HG03280 (cell line): ENCODE measurements at regions not wholly inside any gene's neighbourhood (a gene's known extent, or its start where the extent isn't known, plus 50 kb on each side); places are given as distances from the start of the nearest gene placed in this dataset.

Experiments
- ATAC-seq: cut with Tn5 transposase; IDR thresholded peaks from one replicate; pipeline ENCODE4 v1.9.1; 2021; ENCODE audit warnings: mild to moderate bottlenecking, moderate library complexity; ENCODE audit not compliant: unreplicated experiment

DNA sequence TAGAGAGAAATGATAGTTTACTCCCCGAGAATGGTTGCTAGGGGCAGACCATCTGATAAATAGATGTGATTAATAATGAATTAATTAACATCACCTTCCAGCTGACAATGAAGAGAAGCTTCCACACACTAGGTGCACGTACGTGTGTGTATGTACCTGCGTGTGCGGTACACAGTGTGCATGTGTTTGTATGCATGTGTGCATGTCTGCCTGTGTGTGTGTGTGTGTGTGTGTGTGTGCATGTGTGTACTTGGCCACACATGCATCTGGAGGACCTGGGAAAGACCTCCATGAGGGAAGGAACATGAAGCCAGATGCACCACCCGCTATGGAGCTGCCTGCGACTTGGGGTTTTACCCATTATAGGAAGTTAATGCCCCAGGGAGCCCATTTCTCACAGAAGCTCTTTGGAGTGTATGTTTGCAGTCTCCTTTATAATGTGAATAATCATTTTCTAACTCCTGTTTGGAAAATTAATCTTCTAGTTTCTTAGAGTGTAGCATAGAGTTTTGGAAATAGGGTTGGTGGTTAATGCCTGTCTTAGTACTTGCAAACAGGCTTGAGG, 229.1 kb downstream of the ENGASE start:
- no peak for ATAC-seq

DNA sequence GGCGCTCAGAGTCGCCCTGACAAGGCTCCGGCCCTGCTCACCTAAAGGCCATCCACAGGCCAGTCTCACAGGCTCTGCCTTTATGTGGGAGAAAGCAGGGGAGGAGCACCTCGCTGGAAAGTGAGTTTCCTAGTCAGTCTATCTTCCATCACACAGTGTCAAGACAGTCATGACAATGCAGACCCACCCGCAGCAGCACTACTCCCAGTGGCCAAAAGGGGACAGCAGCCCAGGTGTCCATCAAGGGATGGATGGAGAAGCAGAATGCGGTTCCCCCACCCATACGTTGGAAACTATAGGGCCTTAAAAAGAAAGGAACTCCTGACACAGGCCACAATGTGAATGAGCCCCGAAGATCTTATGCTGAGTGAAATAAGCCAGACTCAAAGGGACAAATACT, 226.8 kb downstream of the ENGASE start:
- no peak for ATAC-seq

DNA sequence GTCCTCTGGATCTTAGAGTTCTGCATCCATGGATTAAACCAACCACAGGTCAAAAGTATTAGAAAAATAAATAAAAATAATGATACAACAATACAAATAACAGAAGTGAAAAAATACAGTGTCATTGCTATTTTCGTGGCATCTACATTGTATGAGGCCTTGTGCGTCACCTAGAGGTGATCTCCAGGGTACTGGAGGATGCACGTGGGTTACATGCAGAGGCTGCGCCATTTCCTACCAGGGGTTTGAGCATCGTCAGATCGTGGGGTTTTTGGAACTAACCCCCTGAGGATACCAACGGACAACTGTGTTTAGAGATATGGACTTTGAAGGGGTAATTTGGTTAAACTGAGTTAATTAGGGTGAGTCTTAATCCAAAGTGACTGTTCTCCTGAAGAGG, 224.7 kb downstream of the ENGASE start:
- ATAC-seq = no peak

DNA sequence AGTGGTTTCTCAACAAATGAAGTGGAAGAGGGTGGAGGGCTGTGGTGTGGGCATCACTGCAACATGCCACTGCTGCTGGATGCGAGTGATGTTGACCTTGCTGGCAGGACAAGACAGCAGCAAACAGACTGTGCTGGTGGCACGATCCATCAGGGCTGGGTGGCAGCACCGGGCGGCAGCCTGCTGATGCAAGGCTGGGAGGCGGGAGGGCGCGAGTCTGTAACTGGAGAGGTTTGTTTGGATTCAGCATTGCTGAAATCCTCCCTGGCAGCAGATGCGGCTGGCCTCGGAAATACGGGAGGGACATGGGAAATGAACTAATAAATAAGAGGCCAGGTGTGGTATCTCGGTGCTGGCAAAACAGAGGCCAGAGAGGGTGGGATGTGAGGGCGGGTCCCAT, 224.2 kb downstream of the ENGASE start:
- no peak for ATAC-seq

DNA sequence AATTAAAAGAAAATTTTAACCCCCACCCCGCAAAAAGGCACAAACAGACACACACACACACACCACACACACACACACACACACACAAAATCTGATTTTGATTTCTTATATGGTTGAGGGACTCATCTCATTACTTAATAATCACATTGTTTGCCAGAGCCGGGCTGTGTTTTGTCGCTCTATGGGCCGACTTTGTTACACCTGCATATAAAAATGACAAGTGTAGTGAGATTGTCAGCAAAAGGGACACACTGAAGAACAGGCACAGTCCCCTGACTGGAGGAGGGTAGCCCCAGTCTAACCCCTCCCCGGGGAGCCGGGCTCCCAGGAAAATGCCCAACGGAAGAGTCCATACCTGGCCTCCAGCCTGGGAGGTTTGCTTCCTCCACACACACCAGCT, 221.6 kb downstream of the ENGASE start:
- ATAC-seq = no peak

DNA sequence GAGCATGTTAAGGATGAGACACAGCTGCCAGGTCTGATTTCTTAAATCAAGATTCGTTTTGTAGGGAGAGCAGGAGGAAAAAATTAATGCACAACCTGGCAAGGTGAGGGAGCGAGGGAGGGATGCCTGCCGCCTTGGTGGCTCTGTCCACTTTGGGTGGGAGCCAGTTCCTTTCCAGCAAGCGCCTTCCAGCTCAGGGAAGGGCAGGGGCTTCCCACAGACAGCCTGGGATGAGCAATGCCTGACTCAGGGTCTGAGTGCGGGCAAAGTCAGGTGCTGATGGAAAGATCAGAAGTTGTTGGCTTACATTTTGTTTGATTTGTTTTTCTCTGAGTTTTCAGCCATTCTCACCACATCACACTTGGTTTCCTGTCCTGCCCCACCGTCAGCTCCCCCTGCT, 220.7 kb downstream of the ENGASE start:
- no peak for ATAC-seq

DNA sequence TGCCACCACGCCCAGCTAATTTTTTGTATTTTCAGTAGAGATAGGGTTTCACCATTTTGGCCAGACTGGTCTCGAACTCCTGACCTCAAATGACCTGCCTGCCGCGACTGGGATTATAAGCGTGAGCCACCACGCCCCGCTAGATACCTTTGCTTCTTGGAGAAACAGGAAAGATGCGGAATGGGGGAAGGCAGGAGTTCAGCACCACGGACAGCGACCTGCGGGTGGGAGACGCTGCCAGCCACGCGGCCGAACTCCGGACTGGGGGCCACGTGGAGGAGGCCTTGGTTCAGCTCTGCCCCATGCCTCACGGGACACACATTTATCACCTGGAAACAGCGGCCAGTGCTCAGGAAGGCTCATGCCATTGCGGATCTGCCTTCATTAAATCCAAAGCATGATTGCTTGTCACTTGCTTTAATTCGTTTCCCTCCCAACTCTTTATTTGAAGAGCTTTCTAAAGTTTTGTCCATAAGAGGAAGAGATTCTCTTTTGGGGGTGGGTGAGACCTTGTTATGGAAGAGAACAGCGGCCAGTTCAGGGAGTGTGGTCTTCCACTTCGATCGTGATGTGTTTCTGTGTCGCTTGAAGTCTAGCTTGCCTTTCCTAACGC, 219.9 kb downstream of the ENGASE start:
- no peak for ATAC-seq

DNA sequence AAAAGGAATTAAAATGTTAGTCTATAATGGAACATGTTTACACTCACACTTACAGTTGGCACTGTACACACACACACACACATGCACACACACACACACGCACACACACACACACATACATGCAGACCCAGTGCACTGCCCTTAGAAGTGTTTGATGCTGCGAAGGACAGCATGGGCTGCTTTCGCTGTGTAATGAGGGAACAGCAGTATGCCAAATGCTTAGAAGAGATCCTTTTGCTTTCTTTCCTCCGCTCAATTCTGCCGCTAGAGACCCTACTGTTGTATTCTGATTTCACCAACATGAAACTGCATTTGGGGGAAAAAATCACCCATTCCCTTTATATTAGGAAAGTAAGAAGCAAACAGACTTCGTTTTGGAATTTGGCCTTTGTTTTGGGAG, 217.9 kb downstream of the ENGASE start:
- no peak for ATAC-seq

DNA sequence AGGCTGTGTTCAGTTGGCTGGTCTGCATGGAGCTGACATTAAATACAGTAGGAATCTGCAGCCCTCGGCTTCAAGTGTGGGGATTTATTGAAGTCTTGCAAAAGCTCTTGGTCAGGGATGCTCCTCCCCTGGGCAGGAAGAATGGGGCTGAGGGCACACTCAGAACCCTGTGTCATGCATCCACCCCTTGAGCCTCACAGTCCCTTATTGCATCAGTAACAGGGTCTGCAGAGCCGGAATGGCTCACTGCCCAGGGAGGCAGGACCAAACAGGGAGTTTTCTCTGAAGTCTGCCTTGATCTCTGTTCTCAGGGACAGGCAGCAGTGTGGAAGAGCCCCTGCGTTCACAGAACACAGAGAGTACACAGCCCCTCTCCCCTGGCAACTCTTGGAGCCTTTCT, 216.8 kb downstream of the ENGASE start:
- ATAC-seq = no peak

DNA sequence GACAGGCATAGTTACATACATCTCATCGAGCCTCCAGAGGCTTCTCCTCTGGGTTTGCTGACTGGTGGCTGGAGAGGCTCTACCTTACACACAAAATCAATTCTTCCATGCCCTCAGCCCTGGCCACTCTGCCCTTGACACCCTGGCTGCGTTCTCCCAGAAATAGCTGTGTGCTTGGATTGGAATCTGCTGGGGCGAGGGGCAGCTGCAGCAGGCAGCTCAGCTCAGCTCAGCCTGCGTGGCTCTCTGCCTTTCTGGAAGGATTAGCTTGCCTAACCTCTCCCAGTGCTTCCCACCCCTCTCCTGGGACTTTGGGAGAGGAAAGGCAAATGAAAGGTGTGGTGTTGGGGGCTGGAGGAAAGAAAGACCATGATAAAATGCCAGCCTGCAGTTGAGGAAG, 216.1 kb downstream of the ENGASE start:
- no peak for ATAC-seq

DNA sequence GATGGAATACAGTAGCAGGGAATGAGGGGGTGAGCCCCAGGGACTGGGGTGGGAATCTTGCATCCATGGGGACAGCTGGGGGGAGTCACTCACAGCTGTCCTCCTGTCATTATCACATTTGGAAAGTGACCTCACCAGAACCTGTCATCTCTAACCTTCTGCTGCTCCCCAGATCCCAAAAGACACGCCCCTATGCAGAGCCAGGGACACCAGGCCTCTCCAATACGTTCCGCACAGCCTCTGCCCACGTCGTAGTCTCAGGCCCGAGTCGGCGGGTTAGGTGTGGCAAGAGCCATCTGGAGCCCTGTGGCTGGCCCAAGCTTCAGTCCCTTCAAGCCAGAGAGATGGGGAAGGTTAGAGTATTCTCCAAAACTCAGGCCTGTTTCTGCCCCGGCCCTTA, 214.3 kb downstream of the ENGASE start:
- ATAC-seq = no peak

DNA sequence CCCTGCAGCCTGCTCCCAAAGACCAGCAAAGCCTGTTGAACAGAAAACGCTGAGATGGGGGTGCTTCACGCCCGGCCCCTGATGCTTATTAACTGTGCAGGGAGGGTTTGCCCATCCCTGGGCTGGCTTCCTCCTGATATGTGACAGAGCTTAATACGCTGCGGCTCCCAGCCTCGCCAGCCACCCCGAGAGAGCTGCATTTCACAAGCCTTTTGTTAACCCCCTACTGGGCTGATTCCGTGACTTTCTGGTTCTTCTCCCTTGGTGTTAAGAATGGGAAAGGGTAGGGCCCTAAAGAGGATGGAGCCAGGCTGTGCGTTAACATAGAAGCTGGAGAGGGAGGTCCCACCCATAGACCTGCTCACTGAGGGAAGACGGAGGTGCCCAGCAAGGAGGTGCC, 211.8 kb downstream of the ENGASE start:
- ATAC-seq = no peak

DNA sequence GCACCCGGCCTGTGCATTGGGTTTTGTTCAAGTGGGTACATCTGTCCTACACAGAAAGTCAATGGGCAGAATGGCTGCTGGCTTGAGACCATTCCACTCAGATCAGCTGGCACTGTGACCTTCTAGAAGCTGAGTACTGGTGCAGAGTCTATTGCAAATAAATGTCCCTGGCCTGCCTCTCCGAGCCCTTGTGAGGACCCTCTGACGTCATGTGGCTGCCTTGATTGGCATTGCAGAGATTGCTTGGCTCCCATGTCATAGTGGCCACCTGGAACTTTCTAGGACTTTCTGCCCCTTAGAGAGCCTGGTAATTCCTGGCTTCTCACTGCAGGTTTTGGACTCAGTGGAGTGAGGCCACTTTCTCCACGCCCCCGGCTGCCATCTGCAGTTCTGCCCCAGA, 211.3 kb downstream of the ENGASE start:
- no peak for ATAC-seq

DNA sequence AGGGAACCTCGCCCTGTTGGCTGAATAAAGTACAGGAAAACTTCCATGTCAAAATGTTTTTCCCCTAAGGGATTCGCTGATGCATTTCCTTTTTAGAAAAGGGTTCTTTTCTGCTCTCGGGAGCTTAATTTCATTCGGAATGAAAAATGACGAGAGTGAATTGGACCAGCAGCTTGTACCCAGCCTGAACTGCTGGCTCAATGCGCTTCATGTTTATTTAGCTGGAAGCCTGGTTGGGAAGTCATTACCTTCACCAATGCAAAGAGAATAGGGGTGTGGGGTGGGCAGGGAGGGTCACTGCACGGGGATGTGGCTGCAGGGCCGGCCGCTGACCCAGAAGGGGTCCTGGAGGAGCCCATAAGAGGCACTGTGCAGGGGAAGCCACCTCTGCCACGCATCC, 207.7 kb downstream of the ENGASE start:
- no peak for ATAC-seq

DNA sequence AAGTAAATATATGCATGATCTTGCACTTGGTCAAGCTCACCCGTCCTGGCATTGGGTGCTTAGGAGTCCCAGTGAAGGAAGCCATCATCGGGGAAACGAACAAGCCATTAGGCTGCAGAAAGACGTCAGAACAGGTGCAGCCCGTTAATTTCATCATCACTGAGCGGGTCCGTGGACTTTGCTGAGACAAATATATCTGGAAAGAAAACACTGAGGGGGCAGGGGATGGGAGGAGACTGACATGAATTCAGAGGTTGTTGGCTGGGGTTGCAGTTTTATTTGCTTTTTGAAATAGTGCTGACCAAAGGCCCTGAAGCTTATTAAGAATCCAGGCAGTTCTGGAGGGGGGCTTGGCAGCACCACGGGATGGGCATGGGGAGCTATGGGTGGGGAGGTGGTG, 207.2 kb downstream of the ENGASE start:
- no peak for ATAC-seq

DNA sequence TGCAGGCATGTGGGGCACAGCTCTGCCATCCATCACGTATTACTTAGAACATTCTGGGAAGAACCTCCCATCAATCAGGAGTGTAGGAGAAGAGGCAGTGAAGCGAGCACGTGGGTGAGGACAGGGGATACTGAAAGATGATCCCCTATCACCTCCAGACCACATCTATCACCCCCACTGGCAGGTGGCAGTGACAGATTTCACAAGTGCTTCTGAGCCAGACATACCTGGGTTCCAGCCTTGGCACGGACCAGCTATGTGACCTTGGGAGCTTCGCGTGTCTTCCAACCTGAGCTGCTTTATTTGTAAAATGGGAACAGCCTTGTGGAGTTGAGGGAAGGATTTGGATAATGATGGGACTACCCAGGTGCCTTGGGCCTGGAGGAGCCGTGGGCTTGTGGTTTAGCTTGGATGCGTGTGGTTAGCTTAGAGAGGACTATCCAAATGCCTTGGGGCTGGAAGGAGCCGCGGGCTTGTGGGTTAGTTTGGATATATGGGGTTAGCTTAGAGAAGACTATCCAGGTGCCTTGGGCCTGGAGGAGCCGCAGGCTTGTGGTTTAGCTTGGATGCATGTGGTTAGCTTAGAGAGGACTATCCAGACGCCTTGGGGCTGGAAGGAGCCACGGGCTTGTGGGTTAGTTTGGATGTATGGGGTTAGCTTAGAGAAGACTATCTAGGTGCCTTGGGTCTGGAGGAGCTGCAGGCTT, 206.4 kb downstream of the ENGASE start:
- ATAC-seq = no peak

DNA sequence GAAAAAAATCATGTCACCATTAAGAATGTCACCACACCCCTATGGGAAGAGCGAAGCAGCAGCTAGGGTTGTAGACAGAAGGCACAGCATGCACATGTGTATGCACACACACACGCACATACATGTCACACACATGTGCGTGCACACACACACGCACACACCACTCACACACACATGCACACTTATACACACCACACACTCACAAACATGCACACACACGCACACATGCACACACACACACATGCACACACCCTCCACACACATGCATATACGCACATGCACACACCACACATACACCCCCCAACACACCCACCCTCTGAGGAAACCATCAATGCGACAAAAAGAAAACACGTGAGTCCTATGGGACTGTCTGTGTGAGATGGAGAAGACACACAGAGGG, 205.4 kb downstream of the ENGASE start:
- no peak for ATAC-seq

DNA sequence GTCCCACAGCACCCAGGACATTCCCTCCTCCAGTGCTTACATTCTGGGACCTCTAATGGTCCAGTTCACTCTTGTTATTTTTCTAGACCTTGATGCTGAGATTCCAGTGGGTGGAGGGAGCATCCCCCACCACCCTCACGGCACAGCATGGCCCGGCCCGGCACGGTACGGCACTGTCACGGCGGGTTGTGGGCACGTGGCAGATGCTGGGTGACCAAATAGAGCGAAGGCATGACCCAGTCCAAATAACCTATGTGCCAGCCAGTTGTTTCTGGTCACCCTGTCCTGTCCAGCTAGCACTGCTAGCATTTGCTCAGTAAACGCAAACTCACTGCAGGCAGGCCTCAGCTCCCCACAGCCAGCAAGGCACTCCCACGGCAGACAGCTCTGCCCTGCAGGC, 204.7 kb downstream of the ENGASE start:
- ATAC-seq = no peak

DNA sequence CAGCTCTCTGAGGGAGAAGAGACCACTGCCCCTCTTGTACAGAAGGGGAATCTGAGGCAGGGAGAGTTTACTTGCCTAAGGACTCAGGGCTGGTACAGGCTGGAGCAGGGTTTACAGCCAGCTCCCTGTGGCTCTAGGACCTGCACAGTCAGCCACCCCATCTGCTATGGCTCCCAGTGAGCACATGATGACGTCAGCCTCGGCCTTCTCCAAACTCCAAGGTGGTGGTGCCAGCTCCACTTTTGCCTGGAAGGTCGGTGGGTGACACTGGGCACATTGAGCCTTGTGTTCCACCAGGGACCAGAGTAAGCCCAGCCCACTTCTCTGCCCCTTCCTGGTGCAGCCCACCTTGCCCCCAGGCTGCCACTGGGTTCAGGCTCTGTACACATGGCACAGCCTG, 202.2 kb downstream of the ENGASE start:
- ATAC-seq = no peak

DNA sequence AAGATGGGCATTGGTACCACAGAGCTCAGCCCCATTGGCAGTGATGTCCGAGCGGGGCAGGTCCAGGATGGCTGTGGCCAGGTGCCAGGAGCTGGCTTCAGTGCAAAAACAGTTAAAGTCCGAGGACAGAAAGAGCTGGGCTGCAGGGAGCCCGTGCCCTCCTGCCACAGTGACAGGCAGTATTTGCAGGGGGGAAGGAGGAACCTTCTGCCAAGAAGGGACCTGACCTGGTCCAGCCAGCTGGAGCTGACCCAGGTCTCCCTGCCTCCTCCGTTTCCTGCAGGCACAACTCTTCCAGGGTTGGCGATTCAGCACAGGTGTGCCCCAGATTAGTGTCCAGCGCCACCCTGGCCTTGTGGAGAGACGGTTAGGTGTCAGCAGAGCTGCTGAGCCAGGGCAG, 199.0 kb downstream of the ENGASE start:
- ATAC-seq = no peak

DNA sequence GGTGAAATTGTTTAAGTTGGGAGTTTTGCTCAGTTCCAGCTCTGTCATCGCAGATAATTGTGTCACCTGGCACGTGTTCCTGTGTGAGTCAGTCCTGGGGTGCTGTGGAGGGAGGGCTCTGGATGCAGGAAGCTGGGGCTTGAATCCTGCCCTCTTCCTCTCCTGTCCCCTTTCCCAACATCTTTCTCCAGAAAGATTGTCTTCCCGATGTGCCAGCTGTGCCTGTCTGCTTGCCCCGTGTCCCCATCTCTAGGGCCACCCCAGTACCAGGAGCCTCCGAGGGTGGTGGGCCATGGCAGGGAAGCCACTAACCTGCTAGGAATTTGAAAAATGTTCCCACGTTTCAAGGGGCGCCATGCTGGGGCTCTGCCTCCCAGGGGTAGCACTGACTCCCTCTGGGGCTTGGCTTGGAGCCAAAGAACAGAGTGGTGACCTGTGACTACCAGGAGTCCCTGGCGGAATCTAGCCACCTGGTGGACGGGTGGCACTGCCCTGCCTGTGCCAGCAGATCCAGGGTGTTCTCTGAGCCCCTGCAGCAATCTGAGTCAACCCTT, 198.1 kb downstream of the ENGASE start:
- ATAC-seq = no peak

DNA sequence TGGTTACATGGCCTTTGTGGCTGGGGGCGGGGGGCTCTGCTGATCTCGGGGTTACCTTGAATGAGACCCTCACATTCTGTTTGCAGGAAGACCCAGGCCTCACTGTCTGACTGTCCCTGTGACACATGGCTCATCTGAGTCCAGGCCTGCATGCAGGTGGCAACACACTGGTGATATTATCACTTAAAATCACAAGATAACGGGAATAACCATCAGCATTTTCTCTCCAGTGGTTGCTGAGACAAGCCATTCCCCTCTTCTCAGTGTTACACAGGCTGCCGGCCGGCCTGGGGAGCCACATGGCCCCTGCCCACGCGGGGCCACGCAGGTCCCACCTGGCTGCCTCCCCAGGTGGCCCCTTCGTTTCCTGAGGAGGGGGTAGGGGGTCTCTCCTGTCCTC, 197.6 kb downstream of the ENGASE start:
- ATAC-seq = no peak
